HTR-8/SVneo (cell line): ENCODE measurements at regions not wholly inside any gene's neighbourhood (a gene's known extent, or its start where the extent isn't known, plus 50 kb on each side); places are given as distances from the start of the nearest gene placed in this dataset.

Experiments used
- DNase-seq: peaks from one replicate; pipeline ENCODE4 v3.0.0; 2011; ENCODE audit warnings: low spot score, mixed read lengths; ENCODE audit not compliant: insufficient read length
- FAIRE-seq: peaks from 2 replicates; lab custom pipeline; 2011; peaks lifted over from hg19 to GRCh38; lab: Jason Lieb, UNC

GRCh38 chr9:21741151-21741550 is 61.3 kb upstream of the MTAP start:
- FAIRE-seq (no peak), DNase-seq (no peak)

- no peak for FAIRE-seq
- DNase-seq, result no peak
These were observed 58.1 kb upstream of the MTAP start for GRCh38 chr9:21744320-21744719.

- no peak for FAIRE-seq
These were observed 57.6 kb upstream of the MTAP start for GRCh38 chr9:21744841-21745240.

DNA sequence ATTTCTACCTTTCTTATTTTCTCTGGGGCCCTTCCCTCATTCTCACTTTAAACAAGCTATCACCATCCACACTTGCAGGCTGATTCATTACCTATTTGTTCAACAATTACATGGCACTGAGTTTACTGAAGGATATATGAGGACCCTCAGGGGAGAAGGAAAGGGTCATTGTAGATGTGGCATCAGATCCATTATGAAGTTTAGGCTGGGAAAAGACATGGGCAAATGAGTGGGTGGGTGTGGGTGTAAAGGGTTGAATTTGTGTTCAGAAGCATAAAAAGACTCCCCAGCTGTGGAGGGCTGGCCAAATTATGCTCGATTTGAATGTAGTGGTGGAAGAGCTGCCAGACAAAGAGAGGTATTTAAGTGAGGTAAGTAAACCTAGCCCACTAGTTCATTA is 55.9 kb upstream of the MTAP start:
- DNase-seq, result no peak
- FAIRE-seq, result no peak

More at GRCh38 chr9:21744841-21745240, 57.6 kb upstream of the MTAP start:
- no peak for DNase-seq

DNA sequence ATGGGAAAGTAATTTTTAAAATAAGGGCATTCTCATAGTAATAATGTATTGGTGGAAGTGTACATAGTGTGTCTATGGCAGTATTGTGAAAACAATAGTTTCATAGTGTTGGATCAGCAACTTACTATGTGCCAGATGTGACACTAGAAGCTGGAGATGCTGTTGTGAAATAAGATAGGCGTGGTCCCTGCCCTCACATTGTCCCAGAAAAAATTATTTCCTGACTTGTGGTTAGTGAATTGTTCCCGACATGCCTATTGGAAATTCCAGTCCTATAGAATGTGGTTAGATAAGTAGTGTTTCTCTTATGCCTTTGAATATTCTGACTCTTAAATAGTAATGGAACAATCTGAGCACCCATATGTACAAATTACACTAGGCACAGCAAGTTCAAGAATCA is 55.3 kb upstream of the MTAP start:
- DNase-seq (no peak), FAIRE-seq (no peak)

GRCh38 chr9:21750021-21750735 is 52.3 kb upstream of the MTAP start:
- FAIRE-seq, result no peak
- no peak for DNase-seq

DNA sequence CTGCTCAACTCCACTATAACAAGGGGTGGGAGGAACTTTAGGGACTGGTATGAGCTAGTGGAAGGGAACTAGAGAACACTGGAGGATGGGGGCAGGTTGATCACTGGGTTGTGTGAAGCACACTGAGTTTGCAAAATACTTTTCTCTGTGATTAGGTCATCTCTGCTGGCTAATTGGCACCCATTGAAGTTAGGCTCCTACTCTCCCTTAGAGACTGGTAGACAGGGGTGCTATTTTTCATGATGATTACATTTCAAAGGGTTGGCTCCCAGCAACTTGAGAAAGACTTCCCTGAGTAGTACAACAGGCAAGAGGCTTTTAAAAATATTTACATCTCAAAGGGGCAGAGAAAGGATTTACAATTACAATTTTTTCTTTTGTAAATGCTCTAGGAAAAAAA is 50.4 kb upstream of the MTAP start:
- FAIRE-seq, result no peak
- DNase-seq, result no peak
